IPS DF 4.7 (cell line): ENCODE measurements at regions not wholly inside any gene's neighbourhood (a gene's known extent, or its start where the extent isn't known, plus 50 kb on each side); places are given as distances from the start of the nearest gene placed in this dataset.
"Not testable (repeated sequence)": the region's sequence is repeated elsewhere in the genome, so short reads cannot be mapped to it uniquely, and the experiment has no call there.

Experiments used
- DNase-seq: peaks from one replicate; pipeline ENCODE4 v3.0.0-alpha.2; 2013; ENCODE audit warnings: low spot score; ENCODE audit errors: extremely low read depth

DNA sequence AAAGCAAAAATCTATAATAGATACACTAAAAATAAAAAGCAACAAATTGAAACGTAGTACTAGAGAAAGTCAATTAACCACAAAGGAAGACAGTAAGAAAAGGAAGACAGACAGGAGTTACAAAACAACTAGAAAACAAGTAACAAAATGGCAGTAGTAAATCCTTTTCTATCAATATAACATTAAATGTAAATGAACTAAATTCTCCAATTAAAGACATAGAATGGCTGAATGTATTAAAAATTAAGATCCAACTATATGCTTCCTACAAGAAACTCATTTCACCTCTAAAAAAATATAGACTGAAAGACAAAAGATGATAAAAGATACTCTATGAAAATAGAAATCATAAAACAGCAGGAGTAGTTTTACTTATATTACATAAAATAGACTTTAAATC, 79.1 kb downstream of the CTH start:
- no peak for DNase-seq

DNA sequence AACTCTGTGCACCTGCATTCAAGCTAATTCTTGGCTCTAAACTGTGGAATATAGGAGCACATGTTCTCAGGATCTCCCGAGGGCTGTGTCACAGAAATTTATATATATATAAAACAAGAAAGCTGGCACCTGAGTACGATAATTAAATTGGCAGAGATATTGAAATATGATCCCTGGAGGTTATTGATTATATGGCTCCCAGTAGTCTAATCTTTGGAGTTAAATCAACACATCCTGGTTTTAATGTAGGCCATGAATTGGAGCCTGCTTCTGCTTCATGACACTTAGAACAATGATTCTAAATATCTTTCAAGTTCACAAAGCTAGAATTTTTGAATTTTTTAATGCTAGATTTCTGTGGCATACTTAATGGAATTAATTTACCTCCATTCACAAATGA, 84.3 kb downstream of the CTH start:
- DNase-seq = no peak

DNA sequence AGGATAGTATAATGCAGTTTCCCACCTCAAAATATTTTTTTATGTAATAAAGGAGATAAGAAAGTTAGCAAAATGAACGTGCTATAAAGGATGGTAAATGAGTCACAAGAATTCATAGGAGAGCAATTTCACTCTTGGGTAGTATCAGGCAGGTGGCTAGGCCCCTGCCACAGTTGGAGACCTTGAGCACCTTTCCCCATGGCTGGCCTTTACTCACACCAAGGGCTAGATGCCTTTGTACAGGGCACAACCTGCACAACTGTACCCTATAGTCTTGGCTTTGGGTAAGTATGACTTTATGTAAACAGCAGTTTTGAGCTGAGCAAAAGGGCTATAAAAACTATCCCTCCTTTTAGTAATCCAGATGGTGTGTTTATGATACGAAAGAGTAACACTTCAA, 85.1 kb downstream of the CTH start:
- DNase-seq = no peak

DNA sequence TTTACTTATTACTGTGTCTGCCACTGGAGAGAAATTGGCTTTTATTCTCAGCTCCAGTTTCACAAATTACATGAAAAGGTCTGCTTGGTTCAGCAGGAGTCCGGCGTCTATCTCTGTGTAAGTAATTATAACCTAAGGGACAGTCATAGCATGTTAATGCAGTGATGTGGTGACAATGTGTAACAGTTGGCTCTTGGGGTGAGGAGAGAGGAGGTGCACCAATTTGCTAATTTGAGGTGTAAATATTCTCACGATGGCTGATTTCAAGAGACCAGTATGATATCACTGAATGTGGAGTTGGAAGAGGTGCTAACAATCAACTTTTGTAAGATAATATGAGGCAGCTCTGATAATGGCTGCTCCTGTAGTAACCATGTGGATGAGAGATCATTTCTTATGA, 86.1 kb downstream of the CTH start:
- no peak for DNase-seq

DNA sequence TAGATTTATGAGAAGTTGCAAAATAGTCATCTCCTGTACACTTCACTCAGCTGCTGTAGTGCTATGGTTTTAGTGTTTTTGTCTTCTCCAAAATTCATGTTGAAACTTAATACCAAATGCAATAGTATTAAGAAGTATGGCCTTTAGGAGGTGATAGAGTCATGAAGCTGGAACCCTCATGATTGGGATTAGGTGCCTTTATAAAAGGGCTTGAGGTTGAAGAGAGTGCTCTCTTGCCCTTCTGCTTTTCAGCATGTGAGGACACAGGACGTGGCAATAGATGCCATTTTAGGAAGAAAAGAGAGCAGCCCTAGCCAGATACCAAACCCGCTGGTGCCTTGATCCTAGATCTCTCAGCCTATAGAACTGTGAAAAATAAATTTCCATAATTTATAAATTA, 87.6 kb downstream of the CTH start:
- DNase-seq = no peak

DNA sequence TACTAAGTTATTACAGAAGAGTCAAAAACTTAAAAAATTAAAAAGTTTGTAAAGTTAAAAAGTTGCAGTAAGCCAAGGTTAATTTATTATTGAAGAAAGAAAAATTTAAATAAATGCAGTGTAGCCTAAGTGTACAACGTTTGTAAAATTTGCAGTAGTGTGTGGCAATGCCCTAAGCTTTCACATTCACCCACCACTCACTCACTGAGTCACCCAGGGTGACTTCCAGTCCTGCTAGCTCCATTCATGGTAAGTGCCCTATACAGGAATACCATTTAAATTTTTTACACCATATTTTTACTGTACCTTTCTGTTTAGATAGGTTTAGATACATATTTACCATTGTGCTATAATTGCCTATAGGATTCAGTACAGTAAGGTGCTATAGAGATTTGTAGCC, 88.6 kb downstream of the CTH start:
- no peak for DNase-seq

DNA sequence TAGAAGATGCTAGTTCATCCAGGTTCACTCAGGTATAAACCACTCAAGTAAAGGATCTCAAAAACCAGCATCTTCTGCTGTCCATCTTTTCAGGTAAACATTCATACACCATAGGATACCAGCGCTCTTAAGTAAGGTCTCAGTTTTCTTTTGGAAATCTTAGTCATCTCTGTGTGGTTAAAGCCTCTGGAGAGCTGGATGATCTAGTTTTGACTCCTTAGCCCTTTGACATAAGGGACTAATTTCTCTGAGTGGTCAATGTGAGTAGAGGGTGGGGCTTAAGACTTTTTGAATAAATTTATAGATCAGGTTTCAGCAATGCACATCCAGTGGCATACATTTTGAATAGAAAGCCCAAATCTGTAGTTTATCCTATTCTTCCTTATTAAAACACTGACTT, 92.3 kb downstream of the CTH start:
- no peak for DNase-seq

DNA sequence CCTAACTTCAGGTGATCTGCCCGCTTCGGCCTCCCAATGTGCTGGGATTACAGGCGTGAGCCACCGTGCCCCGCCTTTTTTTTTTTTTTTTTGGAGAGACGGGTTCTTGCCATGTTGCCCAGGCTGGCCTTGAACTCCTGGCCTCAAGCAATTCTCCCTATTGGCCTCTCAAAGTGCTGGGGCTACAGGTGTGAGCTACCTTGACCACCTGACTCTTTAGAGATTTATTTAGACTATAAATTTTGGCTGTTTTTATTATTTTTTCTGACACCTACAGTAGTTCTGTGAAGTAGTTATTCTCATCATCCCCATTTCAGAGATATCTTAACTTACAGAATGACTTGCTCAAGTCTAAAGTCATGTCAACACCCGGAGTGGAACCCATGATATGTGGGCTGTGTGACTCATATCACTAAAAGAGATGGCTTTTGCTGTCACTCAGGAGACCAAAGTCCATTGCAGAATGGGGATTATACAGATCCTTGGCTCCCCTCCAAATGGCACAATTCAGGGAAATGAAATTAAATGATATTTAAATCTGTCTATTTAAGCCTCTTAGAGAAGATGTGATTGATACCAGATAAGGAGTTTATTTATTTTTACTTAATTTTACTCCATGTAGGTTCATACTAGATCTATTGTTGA, 93.2 kb downstream of the CTH start:
- no peak for DNase-seq

DNA sequence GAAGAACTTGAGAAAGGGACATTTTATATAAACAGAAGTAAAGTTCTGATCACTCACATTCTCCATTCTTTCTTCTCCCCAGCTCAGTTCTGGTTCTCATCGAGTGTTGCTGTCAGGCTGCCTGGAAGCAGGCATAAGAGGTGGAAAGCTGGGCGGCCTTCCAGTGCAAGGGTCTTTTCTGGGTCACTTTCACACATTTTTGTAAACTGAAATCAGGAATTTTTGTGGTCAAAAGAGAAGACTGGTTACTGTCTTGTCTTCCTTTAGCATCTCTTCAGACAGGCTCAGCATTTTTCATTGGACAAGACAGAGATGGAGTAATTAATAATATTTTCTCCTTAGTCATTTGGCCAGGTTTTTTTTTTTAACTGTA, 93.7 kb downstream of the CTH start:
- DNase-seq = no peak

DNA sequence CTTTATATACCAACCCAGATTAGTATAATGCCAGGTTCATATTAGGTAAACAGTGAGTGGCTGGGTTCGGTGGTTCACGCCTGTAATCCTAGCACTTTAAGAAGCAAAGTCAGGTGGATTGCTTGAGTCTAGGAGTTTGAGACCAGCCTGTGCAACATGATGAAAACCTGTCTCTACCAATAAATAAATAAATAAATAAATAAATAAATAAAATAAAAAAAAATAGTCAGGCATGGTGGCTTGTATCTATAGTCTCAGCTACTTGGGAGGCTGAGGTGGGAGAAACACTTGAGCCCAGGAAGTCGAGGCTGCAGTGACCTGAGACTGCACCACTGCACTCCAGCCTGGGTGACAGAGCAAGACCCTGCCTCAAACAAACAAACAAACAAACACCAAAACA, 96.9 kb downstream of the CTH start:
- not testable (repeated sequence) for DNase-seq

DNA sequence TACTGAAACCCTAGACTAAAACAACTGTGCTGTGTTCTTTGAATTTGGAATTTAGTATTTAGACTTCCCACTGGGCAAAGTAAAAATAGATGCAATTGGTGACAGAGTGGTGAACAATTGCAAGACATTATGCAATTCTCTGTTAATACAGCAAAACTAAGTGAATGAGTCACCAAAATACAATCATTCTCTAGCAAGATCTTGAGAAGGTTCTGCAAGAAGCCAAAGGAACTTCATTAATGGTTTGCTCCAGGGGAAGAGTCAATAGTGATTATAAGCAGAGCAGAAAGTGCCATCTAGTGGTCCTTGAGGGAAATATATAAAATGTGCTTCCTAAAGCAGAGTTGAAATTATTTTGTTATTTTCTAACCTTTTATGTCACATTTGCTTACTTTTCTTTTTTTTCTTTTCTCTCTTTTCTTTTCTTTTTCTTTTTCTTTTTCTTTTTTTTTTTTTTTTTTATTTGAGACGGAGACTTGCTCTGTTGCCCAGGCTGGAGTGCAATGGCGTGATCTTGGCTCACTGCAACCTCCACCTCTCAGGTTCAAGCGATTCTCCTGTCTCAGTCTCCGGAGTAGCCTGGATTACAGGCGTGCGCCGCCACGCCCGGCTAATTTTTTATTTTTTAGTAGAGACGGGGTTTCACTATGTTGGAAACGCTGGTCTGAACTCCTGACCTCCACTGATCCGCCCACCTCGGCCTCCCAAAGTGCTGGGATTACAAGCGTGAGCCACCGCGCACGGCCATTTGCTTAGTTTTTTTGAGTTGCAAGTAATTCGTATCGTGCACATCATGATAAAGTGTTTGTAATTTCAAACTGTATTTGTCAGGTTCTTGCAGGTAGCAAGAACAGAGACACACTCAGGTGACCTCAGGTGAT, 99.2 kb downstream of the CTH start:
- peak; percentile 36 for DNase-seq

DNA sequence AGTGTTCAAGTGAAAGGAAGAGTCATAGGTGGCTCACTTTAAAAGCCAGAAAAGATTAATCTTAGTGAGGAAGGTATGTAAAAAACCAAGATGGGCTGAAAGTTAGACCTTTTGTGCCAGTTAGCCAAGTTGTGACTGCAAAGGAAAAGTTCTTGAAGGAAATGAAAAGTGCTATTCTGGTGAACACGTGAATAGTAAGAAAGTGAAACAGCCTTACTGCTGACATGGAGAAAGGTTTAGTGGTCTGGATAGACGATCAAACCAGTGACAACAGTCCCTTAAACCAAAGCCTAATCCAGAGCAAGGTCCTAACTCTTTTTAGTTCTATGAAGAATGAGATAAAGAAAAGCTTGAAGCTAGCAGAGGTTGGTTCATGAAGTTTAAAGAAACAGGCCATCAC, 106.4 kb downstream of the CTH start:
- DNase-seq = no peak

DNA sequence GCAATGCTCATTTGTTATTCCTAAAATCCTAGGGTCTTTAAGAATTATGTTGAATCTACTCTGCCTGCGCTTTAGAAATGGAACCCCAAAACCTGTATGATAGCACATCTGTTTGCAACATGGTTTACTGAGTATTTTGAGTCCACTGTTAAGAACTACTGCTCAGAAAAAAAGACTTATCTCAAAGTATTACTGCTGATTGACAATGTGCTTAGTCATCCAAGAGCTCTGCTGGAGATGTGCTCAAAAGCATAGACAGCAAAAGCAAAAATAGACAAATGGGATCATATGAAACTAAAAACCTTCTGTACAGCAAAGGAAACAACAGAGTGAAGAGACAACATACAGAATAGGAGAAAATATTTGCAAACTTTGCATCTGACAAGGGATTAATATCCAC, 107.0 kb downstream of the CTH start:
- no peak for DNase-seq

DNA sequence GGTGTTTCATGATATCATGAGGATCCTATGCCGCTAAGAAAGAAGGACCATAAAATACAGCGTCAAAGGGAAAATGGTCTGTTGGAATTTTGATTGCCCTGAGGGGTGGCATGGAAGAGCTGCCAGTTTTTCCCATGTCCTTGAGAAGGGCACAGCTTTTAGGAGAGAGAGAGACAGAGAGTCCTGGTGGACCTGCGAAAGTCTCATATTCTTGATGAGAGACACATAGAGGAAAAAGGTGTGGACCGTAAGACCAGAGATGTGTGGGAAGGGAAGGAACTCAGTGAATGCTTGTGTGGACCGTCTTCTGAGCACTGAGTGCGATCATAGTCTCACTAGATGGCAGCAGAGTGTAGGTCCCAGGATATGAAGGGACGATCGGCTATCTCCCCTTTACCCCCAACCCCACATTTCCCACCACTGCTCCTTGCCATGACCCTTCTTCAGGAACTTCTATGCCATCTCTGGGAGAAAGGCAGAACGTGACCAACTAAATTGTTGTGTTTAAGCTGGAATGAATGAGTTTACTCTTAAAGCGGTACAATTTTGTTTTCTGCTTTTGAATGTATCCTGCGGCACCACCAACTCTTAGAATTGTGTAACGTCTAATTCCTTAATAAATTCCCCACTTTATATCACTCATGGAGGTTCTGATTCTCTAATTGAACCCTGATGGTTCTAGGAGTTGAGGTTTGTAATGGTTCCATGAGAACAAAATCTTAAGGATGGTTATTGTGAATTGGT, 117.7 kb downstream of the CTH start:
- peak; percentile 44 for DNase-seq

DNA sequence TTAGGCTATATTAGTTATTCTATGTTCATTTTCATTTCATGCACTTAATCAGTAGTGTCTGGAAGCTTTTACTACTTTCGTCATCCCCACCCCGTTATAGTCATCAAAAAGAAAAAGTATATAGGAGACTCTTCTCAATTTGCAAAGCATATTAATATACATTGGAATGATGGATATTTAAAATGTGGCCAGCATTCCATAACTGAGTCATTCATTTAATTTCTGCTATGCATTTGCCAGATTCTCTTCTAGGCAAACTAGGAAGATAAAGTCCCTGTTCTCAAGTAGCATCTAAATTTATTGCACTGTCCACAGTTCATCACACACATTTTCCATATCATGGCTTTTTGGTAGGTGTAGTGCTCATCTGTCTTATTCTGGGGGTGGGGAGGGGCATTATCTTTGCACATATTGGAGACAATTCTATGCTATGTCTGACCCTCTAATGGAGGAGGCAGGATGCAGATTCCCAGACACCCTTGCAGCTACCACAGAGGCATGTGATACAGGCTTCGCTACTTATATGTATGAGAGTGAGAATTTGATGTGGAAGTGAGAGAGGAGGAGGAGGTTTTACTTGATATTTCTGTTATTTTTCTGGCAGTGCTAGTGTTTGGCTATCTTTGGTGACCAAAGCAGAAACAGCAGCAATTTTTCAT, 125.8 kb downstream of the CTH start:
- DNase-seq = no peak

DNA sequence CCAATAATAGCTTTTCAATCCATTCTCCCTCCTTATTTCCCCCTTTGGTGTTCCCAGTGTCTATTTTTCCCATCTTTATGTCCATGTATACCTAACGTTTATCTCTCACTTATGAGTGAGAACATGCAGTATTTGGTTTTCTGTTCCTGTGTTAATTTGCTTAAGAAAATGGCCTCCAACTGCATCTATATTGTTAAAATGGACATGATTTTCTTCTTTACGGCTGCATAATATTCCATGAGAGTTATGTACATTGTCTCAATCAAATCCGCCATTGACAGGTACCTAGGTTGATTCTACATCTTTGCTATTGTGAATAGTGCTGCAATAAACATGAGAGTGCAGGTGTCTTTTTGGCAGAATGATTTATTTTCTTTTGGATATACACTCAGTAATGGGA, 126.7 kb downstream of the CTH start:
- DNase-seq = no peak

DNA sequence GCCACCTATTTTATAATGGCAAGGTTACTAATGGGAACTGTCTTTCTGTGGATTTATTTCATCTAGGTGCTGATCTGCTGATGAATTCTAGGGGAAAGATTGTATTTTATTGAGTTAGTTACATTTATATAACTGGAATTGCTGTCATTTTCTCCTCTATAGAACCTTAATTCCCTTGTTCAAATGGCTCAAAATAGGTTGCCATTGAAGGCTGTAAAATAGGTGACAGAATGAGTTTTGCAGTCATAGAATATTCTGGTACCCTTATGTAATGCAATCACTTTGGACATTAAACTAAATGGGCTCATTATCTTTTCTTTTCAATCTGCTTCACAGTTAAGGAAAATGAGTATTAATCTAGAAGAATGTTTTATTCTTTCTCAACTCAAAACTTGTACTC, 131.0 kb downstream of the CTH start:
- no peak for DNase-seq

DNA sequence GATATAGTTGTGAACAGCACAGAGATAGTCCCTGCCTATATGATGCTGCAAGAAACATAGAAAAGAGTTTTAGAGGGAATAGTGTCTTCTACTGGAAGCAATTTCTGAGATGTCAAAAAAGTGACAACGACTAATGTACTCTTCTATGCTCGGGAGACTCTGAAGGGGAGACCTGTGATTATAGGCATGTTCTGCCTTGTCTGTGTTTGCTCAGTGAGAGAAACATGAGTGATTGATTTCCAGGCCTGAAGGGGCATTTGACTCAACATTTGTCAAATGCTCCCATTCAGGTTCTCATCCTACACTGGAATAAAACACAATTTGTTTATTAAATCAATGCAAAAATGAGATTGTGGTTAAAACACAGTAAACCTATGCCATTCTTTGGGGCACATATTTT, 131.8 kb downstream of the CTH start:
- DNase-seq = no peak

DNA sequence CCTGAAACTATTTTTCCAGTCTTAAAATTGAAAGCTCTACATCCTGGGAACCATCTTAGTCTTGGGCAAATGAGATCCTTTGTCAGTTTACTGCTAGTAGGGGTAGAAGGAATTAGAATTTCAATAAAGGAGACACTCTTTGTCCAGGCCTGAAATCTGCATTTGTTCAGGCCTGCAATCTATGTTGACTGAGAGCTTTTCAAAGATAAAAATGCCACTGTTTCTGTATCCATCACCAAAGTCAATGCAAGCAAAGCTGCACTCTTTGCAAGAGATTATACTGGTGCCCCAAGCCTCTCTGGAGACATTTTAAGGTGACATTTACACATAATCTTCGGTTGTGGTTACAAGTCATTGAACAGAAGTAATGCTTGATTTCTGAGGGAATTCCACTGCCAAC, 135.7 kb downstream of the CTH start:
- no peak for DNase-seq

DNA sequence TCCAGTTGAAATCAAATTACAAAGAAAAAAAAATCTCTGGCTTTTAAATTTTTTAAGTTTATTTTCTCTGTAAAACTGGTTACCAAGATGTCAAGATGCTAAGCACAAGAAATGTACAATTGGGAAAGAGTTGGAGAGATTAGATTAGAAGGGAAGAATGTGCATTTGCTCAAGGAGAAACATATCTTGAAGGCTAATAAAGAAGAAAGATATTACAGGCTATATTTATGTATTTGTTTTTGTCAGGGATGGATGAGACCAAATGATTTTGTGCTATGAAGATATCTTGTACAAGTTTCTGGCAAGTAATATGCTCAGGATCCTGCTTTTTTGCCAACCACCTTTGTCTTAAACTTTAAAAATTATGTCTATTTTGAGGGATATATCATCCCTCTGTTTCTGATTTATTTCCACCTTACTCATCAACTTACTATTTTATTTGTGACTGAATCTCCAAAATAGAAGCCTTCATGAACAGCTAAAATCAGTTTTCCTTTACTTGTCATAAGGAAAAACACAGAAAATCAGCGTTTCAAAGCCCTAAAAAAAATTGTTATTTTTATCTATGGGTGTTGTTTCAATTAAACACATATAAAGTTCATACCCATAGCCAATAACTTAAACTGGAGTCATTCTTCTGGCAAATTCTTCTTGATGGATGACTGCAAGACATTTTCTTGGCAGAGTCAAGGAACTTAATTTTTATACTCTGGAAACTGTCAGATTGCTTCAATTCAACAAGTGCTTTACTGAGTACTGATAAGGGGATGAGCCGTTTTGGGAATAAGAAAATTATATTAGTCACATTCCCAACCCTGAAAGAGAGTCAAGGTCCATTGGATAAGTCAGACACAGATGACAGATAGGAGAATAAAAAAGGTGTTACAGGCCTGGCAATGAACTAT, 141.8 kb downstream of the CTH start:
- DNase-seq = no peak

DNA sequence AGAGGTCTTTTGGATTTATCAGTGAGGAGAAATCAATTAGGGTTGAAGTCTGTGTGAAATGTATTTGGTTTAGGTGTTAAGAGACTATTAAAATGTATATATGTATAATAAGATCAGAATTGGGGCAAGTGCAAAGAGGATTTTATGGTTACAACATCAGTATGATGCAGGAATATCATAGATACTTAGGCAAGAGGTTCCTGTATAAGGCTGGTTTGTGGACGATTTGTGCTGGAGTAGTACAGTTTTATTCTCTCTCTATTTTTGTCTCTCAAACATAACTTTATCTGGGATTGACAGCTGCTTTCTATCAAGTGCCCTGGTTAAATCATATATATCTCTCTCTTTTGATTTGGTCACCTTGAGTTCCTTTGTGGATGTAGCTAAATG, 142.5 kb downstream of the CTH start:
- DNase-seq = no peak
